GM21423 (cell line): ENCODE measurements at regions not wholly inside any gene's neighbourhood (a gene's known extent, or its start where the extent isn't known, plus 50 kb on each side); places are given as distances from the start of the nearest gene placed in this dataset.

Source experiments
- ATAC-seq: cut with Tn5 transposase; IDR thresholded peaks from one replicate; pipeline ENCODE4 v1.9.1; 2021; ENCODE audit warnings: mild to moderate bottlenecking, moderate library complexity; ENCODE audit not compliant: unreplicated experiment

DNA sequence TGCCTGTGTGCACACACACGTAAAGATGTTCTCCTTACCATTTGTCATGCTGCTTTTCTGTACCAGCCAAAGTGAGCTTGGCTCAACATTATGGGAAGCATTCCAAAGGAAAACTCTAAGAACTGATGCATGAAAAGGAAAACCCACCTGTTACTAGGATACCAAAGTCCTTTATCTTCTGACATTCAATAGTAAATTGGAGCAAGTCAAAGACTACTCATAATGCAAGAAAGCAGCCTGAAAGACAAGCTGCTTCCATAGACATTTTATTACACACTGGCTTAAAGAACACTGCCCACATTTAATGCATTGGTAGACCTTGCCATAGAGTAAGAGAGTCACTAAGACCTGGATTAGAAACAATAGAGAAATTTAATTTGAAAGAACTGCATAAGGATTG lies 159.0 kb downstream of the LRIG3 start:
- ATAC-seq = no peak

DNA sequence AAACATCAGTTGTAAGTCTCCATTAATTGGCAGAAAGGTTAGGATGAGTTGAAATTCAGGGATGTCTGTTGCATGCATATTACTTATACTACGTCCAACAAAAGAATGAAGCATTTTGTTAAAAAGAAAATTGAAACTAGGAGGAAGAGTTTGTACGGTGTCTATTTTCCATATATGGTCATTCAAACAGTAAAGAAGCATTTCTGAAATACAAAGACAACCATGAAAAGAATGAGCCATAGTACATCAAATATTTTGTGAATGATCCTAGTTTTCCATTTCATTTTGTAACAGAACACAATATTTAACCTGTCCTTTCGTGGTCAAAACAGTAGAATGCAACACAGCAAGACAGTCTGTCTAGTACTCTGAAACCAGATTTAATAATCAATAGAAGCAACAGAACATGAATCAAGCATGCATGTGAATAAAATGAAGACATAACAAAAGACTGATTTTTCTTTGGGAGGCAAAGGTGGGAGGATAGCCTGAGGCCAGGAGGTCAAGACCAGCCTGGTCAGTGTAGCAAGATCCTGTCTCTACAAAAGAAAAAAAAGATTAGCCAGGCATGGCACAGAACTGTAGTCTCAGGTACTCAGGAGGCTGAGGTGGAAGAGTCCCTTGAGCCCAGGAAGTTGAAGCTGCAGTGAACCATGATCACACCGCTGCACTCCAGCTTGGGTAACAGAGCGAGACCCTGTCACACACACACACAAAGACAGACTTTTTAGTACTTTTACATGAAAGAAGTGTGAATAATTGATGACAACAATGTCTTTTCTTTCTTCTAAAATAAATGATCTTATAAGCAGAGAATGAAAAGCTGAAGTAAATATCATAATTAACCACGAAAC lies 156.0 kb downstream of the LRIG3 start:
- no peak for ATAC-seq

DNA sequence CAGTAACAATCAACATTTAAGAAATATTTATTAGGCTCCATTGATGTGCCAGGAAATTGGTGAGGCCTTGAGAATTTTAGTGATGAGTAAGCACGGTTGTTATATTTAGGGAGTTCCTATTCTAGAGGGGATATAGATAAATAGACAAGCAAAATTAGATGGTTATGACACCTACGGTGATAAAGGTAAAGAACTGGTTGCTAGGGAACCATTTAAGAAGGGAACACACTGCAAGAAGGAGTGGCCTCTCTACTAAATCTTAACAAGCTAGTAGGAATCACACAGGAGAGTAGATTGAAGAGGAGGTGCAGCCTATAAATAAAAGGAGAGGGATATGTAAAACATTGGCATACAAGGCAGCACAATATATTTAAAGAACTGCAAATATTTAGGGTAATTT lies 155.2 kb downstream of the LRIG3 start:
- no peak for ATAC-seq

DNA sequence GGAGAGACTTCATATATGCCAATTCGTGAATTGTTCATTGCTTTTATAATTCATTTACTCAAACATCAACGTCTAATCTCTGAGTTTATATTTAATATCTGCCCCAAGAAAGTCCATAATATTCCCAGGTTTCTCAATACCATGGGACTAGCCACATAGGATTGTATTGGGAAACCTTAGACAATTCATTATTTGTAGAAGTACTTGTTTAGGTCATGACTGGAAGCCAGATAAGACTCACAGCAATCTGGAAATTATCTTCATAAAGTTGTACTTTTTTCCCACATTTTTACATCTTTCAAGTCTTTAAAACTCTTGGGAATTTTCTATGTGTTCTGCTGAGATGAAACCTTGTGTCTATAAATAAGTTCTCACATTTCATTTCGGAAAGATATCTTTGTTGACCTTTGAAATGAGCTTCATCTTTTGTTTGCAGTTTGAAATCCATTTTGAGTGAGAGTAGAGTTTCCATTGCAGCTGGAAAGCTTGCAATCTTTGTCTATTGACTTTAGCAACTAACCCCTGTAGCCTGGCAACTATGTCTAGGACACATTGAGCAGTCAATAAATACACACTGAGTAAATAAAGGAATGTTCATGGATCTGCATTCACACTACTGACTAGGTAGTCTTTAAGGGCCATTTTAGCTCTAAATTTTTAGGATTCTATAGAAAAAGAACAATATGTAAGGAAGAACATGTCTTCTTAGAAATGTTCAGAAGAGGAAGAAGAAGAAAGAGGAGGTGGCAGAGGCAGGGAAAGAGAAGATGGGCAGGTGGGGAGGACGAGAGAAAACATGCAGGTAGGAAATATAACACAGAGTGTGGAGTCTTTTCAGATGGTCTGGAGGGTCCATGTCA lies 154.4 kb downstream of the LRIG3 start:
- ATAC-seq = no peak

DNA sequence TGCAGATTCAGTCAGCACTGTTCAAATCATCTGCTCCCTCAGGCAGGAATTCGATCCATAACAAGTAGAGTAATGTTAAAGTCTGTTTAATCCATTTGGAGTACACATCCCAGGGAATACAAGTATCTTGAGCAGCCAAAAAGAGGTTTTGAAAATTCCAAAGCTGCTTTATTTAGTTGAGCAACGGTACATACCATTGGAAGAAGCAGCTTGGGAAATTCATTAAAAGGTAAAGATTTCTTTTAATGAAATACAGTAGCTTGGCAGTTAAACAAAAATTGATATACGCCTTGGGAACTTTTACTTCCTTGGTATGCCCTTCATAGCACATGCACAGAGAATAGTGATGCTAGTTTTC lies 153.8 kb downstream of the LRIG3 start:
- ATAC-seq = no peak

DNA sequence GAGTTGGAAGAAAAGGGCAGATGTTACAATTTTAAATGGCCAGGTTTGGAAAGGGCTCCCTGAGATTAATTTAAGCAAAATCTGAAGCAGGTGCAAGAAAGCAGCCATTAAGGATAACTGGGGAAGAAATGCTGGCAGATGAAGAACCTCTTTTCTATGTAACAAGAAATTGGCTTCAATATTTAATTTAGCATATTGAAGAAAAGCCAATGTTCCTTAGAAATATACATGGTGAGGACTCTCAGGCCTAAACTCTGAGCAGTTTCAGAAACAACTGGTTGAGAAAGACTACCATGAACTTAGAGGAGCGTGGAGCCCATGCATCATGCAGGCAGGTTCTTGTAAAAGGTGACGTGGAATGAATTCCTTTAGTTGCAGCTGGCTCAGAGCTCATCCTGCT lies 152.8 kb downstream of the LRIG3 start:
- no peak for ATAC-seq

DNA sequence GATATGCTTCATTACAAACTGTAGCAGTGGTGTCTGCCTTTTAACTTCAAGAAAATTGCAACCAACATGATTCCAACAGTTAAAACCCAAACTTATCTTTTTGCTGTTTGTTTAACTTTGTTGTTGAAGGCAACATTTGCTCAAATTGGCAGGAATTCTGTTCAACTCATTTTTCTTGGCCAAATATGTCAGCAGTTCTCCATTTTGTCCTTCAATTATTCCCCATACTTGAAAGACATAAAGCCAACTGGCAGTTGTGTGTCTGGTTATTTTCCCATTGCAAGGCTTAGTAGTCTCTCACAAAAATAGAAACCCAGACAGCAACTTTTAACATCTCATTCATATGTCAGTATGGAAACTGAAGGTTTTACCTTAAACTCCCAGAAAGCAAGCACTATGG lies 146.3 kb downstream of the LRIG3 start:
- ATAC-seq = no peak

DNA sequence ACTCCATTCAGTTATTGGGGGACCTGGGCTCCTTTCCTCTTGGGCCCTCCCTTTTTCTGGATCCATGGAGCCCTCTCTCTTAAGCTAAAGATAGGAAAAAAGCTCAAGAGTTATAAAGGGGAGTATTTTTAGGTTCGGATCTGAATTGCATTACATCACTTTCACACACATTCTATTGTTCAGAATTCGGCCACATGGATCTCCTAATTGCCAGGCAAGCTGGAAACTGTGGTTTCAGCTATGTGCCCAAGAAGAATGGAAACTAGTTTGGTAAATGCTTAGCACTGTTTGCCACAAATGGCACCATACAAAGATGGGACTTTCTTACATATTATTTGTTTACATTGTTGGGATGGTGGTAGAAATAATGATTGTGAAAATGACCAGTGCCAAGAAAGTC lies 145.6 kb downstream of the LRIG3 start:
- ATAC-seq = no peak

DNA sequence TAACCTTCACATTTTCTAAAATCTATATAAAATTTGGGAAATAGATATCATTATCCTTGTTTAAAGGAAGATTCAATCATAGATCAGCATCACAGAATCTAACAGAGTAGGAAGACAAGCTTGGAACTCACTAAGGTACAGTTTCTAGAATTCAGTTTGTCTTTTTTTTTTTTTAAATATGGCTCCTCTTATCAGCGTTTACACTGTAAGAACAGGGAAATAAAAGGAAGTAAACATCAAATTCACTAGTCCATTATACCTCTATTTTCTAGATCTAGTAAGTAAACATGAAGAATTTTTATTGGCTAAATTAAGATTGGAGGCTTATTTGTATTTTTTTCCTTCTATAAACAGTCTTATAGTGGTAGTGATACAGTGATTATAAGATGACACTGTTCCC lies 144.9 kb downstream of the LRIG3 start:
- no peak for ATAC-seq

DNA sequence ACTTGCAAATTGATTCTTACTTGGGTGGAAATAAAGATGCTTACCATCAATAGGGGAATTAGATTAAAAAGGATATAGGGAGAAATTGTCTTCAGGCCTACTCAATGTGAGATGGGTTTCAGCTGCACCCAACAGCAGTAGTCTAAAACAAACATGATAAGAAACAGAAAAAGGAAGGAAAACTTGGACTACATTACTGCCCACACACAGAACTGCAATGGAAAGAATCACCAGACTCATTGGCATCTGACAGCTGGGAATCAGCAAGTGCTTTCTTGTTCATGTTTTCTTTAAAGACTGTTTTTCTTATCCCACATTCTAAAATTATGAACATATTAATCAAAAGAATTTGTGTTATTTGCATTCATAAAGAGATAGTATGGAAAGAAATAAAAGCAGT lies 144.2 kb downstream of the LRIG3 start:
- no peak for ATAC-seq

DNA sequence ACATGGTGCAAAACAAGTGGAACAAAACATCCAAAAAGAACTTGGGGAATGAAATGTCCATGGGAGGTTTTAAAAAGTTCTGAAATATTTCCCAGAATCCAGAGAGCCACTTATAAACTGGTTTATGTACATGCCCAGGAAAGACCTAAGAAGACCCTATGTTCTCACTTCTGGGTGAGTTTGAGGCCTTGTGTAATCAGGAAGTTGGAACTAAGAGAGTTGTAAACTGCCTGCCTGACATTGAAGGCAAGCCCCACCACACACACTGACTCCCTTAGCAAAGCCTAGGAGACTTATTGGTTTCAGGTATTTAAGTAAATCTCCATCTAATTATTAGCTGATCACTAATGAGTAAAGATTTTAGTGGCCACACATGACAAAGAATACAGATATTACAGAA lies 142.5 kb downstream of the LRIG3 start:
- ATAC-seq = no peak

DNA sequence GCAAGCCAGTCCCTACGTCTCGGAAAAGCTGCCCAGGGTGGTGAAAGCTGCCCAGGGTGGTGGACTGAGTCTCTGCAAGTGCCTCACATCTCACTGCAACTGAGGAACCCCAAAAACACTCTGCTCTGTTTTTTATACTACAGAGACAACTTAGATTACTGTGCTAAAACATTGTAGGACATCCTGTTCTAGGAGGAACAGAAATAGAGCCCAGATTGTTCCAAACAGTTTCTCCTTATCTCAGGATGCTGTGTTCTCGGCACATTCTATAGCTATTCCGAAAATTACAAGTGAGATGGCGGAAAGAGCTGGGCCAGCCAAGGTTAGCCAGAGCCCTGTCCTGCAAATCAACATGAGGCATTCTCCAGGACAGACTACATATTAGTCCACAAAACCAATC lies 138.7 kb downstream of the LRIG3 start:
- no peak for ATAC-seq

DNA sequence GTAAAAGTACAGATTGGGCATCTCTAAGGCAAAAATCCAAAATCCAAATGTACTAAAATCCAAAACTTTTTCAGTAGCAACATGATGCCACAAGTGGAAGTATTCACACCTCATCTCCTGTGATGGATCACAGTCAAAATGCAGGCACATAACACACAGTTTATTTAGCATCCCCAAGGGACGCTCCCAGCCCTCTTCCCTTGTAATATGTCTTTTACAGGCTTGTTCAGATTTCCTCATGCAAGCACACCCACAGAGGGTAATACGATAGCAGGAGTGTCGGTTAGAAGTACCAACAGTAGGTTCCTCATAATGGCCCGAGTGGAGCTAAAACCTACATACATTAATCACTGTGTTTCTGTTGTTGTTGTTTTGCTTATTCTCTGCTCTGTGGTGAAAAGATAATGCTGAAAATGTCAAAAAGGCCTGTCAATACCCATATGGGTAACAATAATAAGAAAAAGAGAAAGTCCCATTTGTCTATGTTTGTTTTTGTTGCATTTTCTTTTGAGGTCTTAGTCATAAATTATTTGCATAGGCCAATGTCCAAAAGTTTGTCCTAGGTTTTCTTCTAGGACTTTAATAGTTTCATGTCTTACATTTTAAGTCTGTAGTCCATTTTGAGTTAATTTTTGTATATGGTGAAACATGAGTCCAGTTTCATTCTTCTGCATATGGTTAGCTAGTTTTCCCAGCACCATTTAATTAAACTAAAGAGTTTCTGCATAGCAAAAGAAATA lies 133.1 kb downstream of the LRIG3 start:
- no peak for ATAC-seq

DNA sequence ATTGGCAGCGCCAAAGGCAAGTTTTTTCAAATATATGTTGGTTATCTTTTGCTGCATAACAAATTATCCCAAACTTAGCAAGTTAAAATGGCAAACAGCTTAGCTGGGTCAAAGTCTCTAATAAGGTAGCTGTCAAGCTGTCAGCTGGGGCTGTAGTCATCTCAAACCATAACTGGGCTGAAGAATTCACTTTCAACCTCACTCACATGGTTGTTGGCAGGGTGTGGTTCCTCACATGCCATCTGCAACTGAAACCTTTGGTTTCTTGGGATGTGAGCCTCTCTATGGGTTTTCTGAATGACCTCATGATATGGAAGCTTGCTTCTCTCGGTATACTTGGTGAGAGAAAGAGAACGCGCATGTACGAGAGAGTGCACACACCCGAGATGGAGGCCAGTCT lies 125.4 kb downstream of the LRIG3 start:
- no peak for ATAC-seq

DNA sequence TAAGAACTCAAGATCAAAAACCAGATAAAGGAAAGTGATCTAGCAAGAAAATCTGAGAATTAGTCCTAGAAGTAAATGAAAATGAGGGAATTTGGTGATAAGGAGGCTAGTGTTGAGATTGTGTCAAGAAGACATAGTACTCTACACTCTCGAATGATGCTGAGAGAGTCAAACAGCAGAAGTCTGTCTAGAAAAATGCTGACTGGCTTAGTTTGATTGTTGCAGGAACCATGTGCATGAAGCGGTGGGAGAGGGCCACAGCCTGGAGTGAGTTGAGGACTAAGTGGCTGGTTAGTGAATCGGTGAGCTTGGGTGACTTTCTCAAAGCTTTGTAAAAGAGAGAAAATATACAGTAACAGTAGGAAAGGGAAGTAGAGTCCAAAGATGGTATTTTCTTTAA lies 124.5 kb downstream of the LRIG3 start:
- no peak for ATAC-seq

DNA sequence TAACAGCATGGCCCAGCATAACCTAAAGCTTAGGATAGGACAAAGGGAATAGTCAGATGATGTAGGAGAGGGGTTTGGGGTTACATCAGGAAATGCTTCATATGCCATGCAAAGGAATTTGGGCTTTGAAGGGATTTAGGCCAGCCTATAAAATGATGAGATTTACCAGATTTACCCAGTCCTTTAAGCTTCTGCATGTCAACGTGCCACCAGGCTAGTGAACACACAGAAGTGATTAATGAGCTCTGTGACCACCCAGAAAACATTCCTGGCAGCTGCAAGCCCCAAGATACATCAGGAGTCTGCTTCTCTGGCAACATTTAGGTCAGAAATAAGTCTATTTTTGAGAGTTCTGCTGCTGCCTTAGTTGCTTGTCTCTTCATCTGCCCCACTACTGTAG lies 118.3 kb downstream of the LRIG3 start:
- no peak for ATAC-seq

DNA sequence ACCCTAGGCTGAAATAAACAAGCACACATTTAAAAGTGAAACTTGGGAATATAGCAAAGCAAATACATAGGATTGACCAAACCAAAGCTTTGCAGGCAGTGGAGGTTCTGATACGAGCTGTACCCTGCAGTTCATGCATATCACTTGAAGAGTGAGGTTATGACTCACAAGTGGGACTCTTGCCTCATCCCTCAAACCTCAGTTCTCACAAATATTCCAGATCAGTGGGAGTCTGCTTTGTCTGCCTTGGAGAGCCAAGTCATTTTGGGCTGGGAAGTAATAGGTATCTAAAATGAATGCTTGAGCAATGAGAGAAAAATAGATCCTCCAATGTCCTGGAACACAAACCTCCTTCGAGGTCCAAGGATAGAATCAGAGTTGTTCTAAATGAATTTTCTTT lies 116.4 kb downstream of the LRIG3 start:
- no peak for ATAC-seq

DNA sequence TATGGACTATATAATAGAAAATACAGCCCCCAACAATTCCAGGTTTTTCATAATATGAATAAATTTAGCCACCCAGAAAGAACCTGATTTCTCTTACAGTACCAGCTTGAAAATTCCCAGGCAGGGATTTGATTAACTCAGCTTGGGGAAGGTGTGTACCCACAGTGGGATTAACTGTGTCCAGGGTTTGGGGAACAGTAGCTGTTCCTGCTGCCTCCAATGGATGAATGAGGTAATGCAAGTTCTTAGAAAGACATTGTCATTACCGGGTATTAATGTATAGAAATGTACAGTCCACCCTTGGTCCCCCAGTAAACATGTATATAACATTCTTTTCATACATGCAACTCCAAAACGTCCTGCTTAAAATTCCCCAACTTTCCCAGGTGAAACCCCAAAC lies 115.6 kb downstream of the LRIG3 start:
- ATAC-seq = no peak

DNA sequence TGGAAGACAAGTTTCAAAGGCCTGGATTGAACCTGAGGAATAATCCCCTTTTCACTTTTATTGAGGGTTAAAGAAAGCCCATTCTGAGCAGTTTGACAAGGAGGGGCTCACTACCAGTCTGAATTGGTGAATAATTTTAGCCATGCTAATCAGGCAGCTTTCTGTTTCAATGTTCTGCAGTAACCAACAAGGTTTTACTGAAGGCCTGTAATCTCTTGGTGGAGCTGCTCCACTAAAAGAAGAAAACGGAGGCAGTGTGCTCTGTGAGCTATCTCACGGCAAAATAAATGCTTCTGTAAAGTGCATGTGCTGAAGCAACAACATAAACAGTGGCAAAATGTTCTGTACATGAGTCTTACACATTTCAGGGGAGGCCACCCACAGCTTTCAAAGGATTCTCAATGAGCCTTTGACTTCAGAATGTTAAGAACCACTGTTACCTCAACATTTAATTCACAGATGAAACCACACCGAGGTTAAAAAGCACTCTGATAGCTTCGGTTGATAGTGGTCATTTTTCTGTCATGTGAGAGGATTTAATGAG lies 111.2 kb downstream of the LRIG3 start:
- no peak for ATAC-seq

DNA sequence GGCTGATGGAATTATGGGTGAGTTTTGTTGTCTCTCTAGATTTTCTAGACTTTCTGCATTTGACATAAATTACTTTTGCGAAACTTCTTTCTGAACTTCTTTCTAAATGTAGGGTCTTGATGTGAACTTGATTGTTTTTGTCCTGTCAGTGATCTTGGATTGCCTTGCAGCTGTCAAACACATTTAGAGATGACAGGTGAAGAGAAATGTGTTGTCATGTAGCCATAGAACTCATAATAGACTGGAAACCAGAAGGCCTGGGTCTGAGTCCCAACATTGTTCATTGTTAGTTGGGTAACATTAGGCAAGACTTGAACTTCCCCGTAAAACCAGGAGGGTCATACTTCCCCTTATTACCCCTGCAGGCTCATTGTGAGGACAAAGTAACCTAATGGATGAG lies 109.0 kb downstream of the LRIG3 start:
- no peak for ATAC-seq

DNA sequence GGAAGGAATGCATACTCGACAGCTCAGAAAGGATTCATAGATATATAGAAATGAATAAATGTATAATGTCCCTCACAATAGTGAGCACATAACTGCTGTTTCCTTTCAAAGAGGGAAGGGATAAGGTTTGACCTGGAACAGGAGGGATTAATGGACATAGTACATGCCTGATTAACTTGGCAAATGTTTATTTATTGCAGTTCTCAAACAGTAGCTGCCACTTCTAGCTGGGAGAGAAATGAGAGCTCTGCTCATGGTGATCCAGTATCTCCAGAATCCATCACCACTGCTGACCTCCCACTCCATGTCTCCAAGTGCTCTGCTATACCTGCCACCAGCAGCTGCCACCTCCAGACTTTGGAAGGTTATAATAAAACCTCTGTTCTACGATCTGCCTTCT lies 108.1 kb downstream of the LRIG3 start:
- ATAC-seq = no peak
